ENCODE measurements at regions not wholly inside any gene's neighbourhood (a gene's known extent, or its start where the extent isn't known, plus 50 kb on each side); places are given as distances from the start of the nearest gene placed in this dataset.

- DNase-seq (ENCODE audit: low read depth in 2 of 2): no peak
Observed at GRCh38 chr2:42874949-42875801, 82.8 kb upstream of the HAAO start.

DNA sequence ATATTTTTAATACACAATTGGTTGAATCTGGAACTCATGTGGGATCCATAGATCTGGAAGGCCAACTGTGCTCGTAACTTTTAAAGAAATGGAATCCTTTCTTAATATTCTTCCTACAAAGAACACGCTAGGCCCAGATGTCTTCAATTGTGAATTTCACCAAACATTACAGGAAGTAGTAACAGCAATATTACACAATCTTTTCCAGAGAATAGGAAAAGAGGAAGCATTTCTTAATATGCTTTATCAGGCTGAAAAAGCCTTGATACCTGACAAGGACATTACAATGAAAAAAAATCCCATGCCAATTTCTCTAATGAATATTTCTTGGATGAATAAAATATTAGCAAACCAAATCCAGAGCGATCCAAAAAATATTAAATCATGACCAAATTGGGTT lies 80.3 kb upstream of the HAAO start:
- DNase-seq (ENCODE audit: low read depth in 2 of 2): no peak

DNA sequence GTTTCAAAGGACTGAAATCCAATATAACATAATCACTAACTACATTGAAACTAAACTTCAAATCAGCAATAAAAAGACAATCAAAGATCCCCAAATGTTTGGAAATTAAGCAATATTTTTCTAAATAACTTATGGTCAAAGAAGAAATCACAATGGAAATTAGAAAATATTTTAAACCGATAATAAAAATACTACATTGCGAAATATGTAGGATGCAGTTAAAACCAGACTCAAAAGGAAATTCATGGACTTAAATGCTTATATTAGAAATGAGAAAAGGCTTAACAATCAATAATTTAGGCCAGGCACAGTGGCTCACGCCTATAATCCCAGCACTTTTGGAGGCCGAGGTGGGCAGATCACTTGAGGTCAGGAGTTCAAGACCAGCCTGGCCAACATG lies 79.0 kb upstream of the HAAO start:
- no peak for DNase-seq (ENCODE audit: low read depth in 2 of 2)

GRCh38 chr2:42868874-42869273 lies 76.5 kb upstream of the HAAO start:
- no peak for DNase-seq (ENCODE audit: low read depth in 2 of 2)

DNA sequence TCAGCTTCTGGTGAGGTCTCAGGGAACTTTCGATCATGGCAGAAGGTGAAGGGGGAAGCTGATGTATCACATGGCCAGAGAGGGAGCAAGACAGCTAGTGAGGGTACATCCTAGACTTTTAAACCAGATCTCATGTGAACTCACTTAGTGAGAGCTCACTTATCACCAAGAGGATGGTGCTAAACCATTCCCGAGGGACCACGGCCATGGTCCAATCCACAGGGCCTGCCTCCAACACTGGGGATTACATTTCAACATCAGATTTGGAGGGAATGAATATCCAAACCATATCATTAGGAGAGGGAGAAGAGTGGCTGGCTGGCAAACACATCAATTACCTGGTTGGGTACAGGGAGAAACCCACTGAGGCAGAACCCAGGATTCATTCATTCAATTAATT lies 75.7 kb upstream of the HAAO start:
- DNase-seq (ENCODE audit: low read depth in 2 of 2): no peak

GRCh38 chr2:42867093-42868065 lies 75.0 kb upstream of the HAAO start:
- DNase-seq (ENCODE audit: low read depth in 2 of 2): no peak

DNA sequence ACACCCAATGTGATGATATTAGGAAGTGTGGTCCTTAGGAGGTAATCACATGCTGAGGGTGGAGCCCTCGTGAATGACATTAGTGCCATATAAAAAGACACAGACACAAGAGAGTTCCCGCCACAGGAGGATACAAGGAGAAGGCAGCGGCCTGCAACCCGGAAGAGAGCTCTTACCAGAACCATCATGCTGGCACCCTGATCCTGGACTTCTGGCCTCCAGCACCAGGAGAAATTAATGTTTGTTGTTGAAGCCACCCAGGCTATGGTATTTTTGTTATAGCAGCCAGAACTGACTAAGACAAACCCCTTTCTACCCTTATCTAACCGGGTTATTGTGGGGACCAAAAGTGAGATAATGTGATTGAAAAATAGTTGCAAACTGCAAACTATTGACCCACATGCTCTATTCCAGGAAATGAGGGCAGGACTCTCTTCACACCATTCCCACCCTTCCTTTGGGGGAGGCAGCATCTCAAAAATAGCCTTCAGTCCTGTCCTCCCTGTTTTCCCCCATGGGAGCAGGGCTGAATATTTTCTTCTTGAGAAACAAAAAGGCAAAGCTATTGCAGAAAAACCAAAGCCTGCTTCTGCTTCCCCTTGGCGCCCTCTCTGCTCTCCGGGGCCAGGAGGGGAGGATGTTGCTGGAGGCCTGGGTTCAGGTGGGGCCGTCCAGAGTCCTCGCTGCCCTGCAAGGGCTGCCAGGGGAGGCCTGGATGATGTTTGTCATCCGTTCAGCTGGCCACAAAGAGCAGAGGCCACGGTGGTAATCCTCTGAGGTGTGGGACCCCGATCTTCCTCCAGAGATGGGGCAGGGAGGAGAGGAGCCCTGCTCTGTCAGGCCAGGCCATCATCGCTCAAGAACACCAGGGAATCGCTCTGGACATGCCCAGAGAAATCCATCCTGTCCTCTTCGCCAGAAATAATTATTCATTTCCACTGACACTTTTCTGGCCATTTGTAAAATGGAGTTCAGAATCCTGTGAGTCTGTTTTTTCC lies 73.8 kb upstream of the HAAO start:
- DNase-seq (ENCODE audit: low read depth in 2 of 2): no peak

DNA sequence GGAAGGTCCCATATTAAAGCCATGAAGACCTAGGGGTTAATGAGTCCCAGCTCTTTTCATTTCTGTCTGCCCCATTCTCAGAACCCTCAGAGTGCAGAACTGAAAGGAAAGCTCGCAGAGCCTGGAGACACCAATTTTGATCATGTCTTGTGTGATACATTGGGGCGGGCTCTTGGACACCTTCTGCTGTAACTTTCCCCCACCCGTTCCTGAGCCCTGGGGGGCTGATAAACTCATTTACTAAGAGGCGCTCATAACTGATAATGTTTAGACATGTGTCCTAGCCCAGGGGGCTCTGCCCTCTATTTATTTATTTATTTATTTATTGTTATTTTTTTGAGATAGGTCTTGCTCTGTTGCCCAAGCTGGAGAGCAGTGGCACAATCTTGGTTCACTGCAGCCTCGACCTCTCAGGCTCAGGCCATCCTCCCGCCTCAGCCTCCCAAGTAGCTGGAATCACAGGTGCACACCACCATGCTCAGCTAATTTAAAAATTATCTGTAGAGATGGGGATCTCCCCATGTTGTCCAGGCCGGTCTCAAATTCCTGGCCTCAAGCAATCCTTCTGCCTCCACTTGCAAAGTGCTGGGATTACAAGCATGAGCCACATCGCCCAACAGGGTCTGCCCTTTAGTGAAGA lies 72.4 kb upstream of the HAAO start:
- no peak for DNase-seq (ENCODE audit: low read depth in 2 of 2)

- no peak for DNase-seq (ENCODE audit: low read depth in 2 of 2)
Observed at GRCh38 chr2:42864222-42864621, 71.8 kb upstream of the HAAO start.

- no peak for DNase-seq (ENCODE audit: low read depth in 2 of 2)
Observed at GRCh38 chr2:42863751-42864150, 71.4 kb upstream of the HAAO start.

DNA sequence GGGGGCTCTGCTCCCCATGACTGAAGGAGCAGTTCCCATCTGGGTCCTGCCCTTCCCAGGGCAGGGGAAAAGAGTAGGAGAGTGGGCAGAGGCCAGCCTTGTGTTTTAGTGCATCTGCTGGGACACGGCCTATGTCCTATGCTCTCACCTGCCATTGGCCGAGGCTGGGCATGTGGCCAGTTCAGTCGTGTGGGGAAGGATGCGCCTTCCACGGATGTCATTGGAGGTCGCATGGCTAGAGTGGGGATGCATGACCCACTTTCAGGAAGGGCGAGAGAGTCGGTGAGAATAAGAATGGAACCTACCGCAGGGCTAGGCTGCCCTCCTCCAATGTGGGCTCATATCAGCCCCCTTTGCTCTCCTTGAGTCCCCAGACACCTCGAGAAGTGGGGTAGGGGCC lies 70.9 kb upstream of the HAAO start:
- no peak for DNase-seq (ENCODE audit: low read depth in 2 of 2)

GRCh38 chr2:42862669-42863185 lies 70.3 kb upstream of the HAAO start:
- no peak for DNase-seq (ENCODE audit: low read depth in 2 of 2)

- no peak for DNase-seq (ENCODE audit: low read depth in 2 of 2)
Observed at GRCh38 chr2:42861321-42861720, 68.9 kb upstream of the HAAO start.

- DNase-seq (ENCODE audit: low read depth in 2 of 2): no peak
Observed at GRCh38 chr2:42860319-42861094, 68.1 kb upstream of the HAAO start.

DNA sequence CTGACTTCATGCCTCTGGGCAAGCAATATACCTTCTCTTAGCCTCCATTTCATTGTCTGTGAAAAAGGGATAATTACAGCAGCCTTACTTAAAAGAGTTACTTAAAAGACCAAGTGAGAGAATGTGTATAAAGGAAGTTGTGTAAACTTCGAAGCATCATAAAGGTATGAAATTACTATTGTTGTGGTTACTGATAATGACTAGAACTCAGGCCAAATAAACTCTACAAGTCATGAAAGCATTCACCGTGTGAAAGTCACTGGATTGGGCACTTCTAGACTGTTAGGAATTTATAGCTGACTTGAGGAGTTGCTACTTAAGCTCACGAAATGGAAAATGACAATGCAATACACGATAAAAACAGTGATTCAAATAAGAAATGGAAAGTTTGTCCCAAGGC lies 67.4 kb upstream of the HAAO start:
- no peak for DNase-seq (ENCODE audit: low read depth in 2 of 2)

- peak; percentile 11 to 45 for DNase-seq (ENCODE audit: low read depth in 2 of 2)
Observed at GRCh38 chr2:42859006-42859552, 66.7 kb upstream of the HAAO start.

DNA sequence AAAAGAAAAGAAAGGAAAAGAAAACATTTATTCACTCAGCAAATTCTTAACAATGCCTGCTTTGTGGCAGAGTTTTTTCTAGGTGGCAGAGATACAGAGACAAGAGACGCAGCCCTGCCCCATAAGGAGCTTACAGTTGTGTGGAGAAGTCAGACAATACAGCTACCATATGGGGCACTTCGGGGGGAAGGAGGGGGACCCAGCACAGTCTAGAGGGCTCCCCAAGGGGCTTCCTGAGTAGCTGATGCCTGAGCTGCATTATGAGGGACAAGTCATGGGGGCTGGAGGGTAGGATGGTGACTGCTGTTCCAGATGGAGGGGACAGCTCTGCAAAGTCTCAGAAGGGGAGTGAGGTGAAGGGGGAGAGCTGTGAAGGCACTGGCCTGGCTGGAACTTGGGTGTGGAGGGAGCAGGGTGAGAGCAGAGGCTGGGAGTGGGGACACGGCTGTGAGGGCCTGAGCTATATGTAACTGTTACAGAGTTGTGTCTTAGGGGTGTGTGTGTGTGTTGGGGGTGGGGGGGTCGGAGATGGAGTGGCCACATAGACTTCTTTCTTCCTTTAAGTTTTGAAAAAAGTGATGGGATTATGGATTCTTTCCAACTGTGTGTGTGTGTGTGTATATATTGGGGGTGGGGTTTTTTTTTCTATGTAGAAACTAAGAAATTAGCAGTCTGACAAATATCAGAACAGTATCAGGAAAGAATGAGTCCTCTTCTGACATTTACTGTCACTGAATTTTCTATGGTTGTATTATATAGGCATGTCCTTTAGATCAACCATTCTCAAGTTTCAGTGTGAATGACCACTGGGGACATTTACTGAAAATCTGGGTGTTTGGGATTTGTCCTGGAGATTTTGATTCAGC lies 66.0 kb upstream of the HAAO start:
- DNase-seq (ENCODE audit: low read depth in 2 of 2): no peak

GRCh38 chr2:42856891-42857632 lies 64.7 kb upstream of the HAAO start:
- DNase-seq (ENCODE audit: low read depth in 2 of 2): no peak
